Stimulated activated CD8-positive, alpha-beta memory T cell treated with anti-CD3 and anti-CD28 coated beads, Interleukin-15, amount 100 ng/mL, for 48 hours (primary cell): ENCODE measurements at regions not wholly inside any gene's neighbourhood (a gene's known extent, or its start where the extent isn't known, plus 50 kb on each side); places are given as distances from the start of the nearest gene placed in this dataset.

ENCODE experiments used
- DNase-seq, 2 donors: peaks; one replicate each; pipeline ENCODE4 v3.0.0-alpha.2; 2020; ENCODE audit warnings: low read depth in 2 of 2

GRCh38 chr15:39204031-39204430, 376.8 kb upstream of the THBS1 start:
- no peak for DNase-seq

GRCh38 chr15:39205081-39205480, 375.8 kb upstream of the THBS1 start:
- DNase-seq, result no peak

- no peak for DNase-seq
These were observed 375.1 kb upstream of the THBS1 start for GRCh38 chr15:39205506-39206371.

- DNase-seq, result no peak
These were observed 373.3 kb upstream of the THBS1 start for GRCh38 chr15:39207532-39208115.

GRCh38 chr15:39208187-39208586, 372.7 kb upstream of the THBS1 start:
- no peak for DNase-seq

GRCh38 chr15:39209548-39210211, 371.2 kb upstream of the THBS1 start:
- DNase-seq, result no peak

- DNase-seq, result no peak
These were observed 369.5 kb upstream of the THBS1 start for GRCh38 chr15:39211108-39211979.

GRCh38 chr15:39213385-39213840, 367.5 kb upstream of the THBS1 start:
- DNase-seq, result no peak

GRCh38 chr15:39215015-39215414, 365.9 kb upstream of the THBS1 start:
- DNase-seq, result no peak

- no peak for DNase-seq
These were observed 364.1 kb upstream of the THBS1 start for GRCh38 chr15:39216816-39217215.

GRCh38 chr15:39219608-39220007, 361.3 kb upstream of the THBS1 start:
- no peak for DNase-seq

GRCh38 chr15:39226169-39226937, 354.5 kb upstream of the THBS1 start:
- no peak for DNase-seq

- DNase-seq, result no peak
These were observed 353.9 kb upstream of the THBS1 start for GRCh38 chr15:39227001-39227400.

- DNase-seq, result no peak
These were observed 352.0 kb upstream of the THBS1 start for GRCh38 chr15:39228889-39229288.

GRCh38 chr15:39230205-39230907, 350.5 kb upstream of the THBS1 start:
- no peak for DNase-seq

- no peak for DNase-seq
These were observed 350.0 kb upstream of the THBS1 start for GRCh38 chr15:39230908-39231285.

- no peak for DNase-seq
These were observed 348.4 kb upstream of the THBS1 start for GRCh38 chr15:39232512-39232911.

- no peak for DNase-seq
These were observed 345.6 kb upstream of the THBS1 start for GRCh38 chr15:39235084-39235795.

GRCh38 chr15:39236375-39236774, 344.5 kb upstream of the THBS1 start:
- DNase-seq, result no peak

GRCh38 chr15:39238443-39238842, 342.4 kb upstream of the THBS1 start:
- no peak for DNase-seq
